GM12878 (cell line): ENCODE measurements at regions not wholly inside any gene's neighbourhood (a gene's known extent, or its start where the extent isn't known, plus 50 kb on each side); places are given as distances from the start of the nearest gene placed in this dataset.

ENCODE experiments used
- ATAC-seq: fragments of 200-7000 bp; cut with Tn5 transposase; 3 replicates; pipeline ENCODE4 v1.9.1; 2020; ENCODE audit warnings: mild to moderate bottlenecking, moderate library complexity
- BruUV-seq: library from RNA; stranded (reverse); fragments of 400-500 nt; replicated peaks from 2 replicates; lab custom pipeline; 2021; lab: Mats Ljungman, UMichigan
- CTCF ChIA-PET: fragments of 300-600 bp; sonication (Branson Sonifier 250); formaldehyde crosslinking; extraction: SDS; loops from one replicate; lab custom pipeline; 2021; ENCODE audit warnings: inconsistent platforms; lab: Yijun Ruan, JAX
- POLR2A ChIA-PET: fragments of 350-600 bp; formaldehyde crosslinking; extraction: SDS; loops from one replicate; lab custom pipeline; 2021; ENCODE audit warnings: inconsistent platforms; lab: Charles Lee
- RAD21 ChIA-PET: fragments of 300-600 bp; sonication (Branson Sonifier 250); formaldehyde crosslinking; loops from one replicate; lab custom pipeline; 2023; ENCODE audit warnings: antibody characterized with exemption; ENCODE audit not compliant: unreplicated experiment; lab: Charles Lee
- SMC1A ChIA-PET: fragments of 300-600 bp; sonication (Branson Sonifier 250); formaldehyde crosslinking; loops from one replicate; lab custom pipeline; 2023; ENCODE audit not compliant: unreplicated experiment, uncharacterized antibody; lab: Charles Lee
- DNase-seq: peaks from one replicate; pipeline ENCODE4 v3.0.0-alpha.2; 2011; ENCODE audit warnings: low read depth, low spot score
- FAIRE-seq: peaks from 3 replicates; lab custom pipeline; 2011; peaks lifted over from hg19 to GRCh38; lab: Jason Lieb, UNC
- H2AFZ ChIP-seq: 2 replicates; pipeline ENCODE4 v1.6.0; 2011; ENCODE audit warnings: low read depth, low read length, control low read depth; ENCODE audit not compliant: control insufficient read depth
- H3K27ac ChIP-seq: 2 replicates; pipeline ENCODE4 v1.5.1; 2011; ENCODE audit warnings: control low read depth; ENCODE audit not compliant: control insufficient read depth, insufficient read depth
- H3K27me3 ChIP-seq, 2 experiments: replicated peaks in 1 of 2; 2 replicates each; pipeline versions ENCODE4 v1.6.0 to v1.6.1; 2011; ENCODE audit warnings: low read length in 1 of 2; ENCODE audit not compliant: control insufficient read depth in 2 of 2, insufficient read depth in 2 of 2
- H3K36me3 ChIP-seq, 2 experiments: 2 replicates each; pipeline ENCODE4 v1.5.1; 2011; ENCODE audit warnings: low read length in 1 of 2; ENCODE audit not compliant: control insufficient read depth in 2 of 2, insufficient read depth in 2 of 2
- H3K4me1 ChIP-seq: 2 replicates; pipeline ENCODE4 v1.6.1; 2011; ENCODE audit warnings: mild to moderate bottlenecking, low read length, moderate library complexity, mixed read lengths; ENCODE audit not compliant: control insufficient read depth, insufficient read depth
- H3K4me2 ChIP-seq: 2 replicates; pipeline ENCODE4 v1.6.0; 2011; ENCODE audit warnings: control low read depth; ENCODE audit not compliant: control insufficient read depth, insufficient read depth
- H3K4me3 ChIP-seq: fragments of 200-600 bp; sonication (generic); 2 replicates; pipeline ENCODE4 v1.5.1; 2016
- H3K79me2 ChIP-seq: 2 replicates; pipeline ENCODE4 v1.6.0; 2011; ENCODE audit warnings: low read length; ENCODE audit not compliant: control insufficient read depth, insufficient read depth
- H3K9ac ChIP-seq: 2 replicates; pipeline ENCODE4 v1.8.0; 2011; ENCODE audit warnings: low read length, control low read depth, mixed read lengths; ENCODE audit not compliant: control insufficient read depth, insufficient read depth
- H3K9me3 ChIP-seq: replicated peaks from 3 replicates; pipeline ENCODE4 v1.5.1; 2011; ENCODE audit warnings: mild to moderate bottlenecking, low read length; ENCODE audit not compliant: control insufficient read depth, insufficient read depth
- H4K20me1 ChIP-seq: 2 replicates; pipeline ENCODE4 v1.6.0; 2011; ENCODE audit not compliant: control insufficient read depth, insufficient read depth
- E2F4 ChIP-seq: IDR thresholded peaks from 2 replicates; pipeline ENCODE4 v1.6.1; 2012; ENCODE audit warnings: low read depth, low read length, improper control_type of control experiment
- NFYA ChIP-seq: IDR thresholded peaks from 2 replicates; pipeline ENCODE4 v1.6.1; 2011; ENCODE audit warnings: low read depth, mild to moderate bottlenecking, low read length, improper control_type of control experiment, borderline replicate concordance
- PBX3 ChIP-seq: IDR thresholded peaks from 2 replicates; pipeline ENCODE4 v1.6.1; 2011; ENCODE audit warnings: mild to moderate bottlenecking, low read depth, low read length, moderate library complexity; ENCODE audit not compliant: insufficient replicate concordance
- RUNX3 ChIP-seq: IDR thresholded peaks from 2 replicates; pipeline ENCODE4 v1.6.1; 2012; ENCODE audit warnings: low read length, inconsistent platforms
- YBX1 ChIP-seq: fragments of 450-650 bp; IDR thresholded peaks from 2 replicates; pipeline ENCODE4 v1.6.1; 2016; ENCODE audit warnings: antibody characterized with exemption
- ZNF217 ChIP-seq: fragments of 450-650 bp; IDR thresholded peaks from 2 replicates; pipeline ENCODE4 v1.6.1; 2017; ENCODE audit warnings: antibody characterized with exemption, mild to moderate bottlenecking
- ZNF687 ChIP-seq: fragments of 450-650 bp; IDR thresholded peaks from 2 replicates; pipeline ENCODE4 v1.6.1; 2017; ENCODE audit warnings: mild to moderate bottlenecking, moderate library complexity
- WGBS: methylation state at CpG from one replicate; pipeline ENCODE4 v1.1.6; 2016; ENCODE audit warnings: low lambda C conversion rate; ENCODE audit not compliant: insufficient replicate concordance, insufficient coverage; ENCODE audit errors: missing lambda C conversion rate; 5-methylcytosine and 5-hydroxymethylcytosine counted together
- in situ Hi-C: fragments of 300-500 bp; cut with MboI; formaldehyde crosslinking; loops from 9 replicates; pipeline ENCODE4 v1.14.3; 2018; ENCODE audit warnings: mixed read lengths
- intact Hi-C: fragments of 100-400 bp; cut with micrococcal nuclease; formaldehyde crosslinking; loops from one replicate; pipeline ENCODE4 v1.14.2; 2022; ENCODE audit not compliant: unreplicated experiment

GRCh38 chr9:38181232-38181631 lies 112.2 kb upstream of the SHB start:
- WGBS = 52% methylated on average over 4 of the region's 4 CpGs

More at GRCh38 chr9:38181232-38181631, 112.2 kb upstream of the SHB start:
- no peak for FAIRE-seq
- ChIA-PET CTCF (interaction anchor here (0.9 to 1.6 kb wide), 3 partner anchors 9 to 20 kb away, joined by 3 to 4 read pairs (median 3); no protein-coding TSS in a partner anchor), POLR2A (interaction anchor here (1.0 to 2.2 kb wide), 6 partner anchors 9 to 93 kb away, joined by 3 to 5 read pairs (median 3); no protein-coding TSS in a partner anchor), SMC1A (interaction anchor here (1.1 to 12.9 kb wide), 12 partner anchors 12 to 138 kb away, joined by 3 to 112 read pairs (median 6); no protein-coding TSS in a partner anchor), RAD21 (interaction anchor here (0.8 to 11.9 kb wide), 10 partner anchors 10 to 138 kb away, joined by 3 to 97 read pairs (median 9); no protein-coding TSS in a partner anchor)
- TF ChIP-seq YBX1 (no peak), PBX3 (no peak), ZNF687 (no peak), E2F4 (no peak), NFYA (no peak), RUNX3 (no peak), ZNF217 (no peak)
- ATAC-seq = no peak
- in situ Hi-C loops (no loop called here), intact Hi-C loops (no loop called here)
- H3K27ac ChIP-seq = no peak overlapping the region
- no peak overlapping the region for H3K4me2 ChIP-seq
- no peak for DNase-seq
- H3K36me3 ChIP-seq = no peaks in the 10 kb centered on the region
- no peak overlapping the region; the same call in 1 of the 2 replicates for H2AFZ ChIP-seq
- peaks cover 18% of the 10 kb centered on the region for H3K4me1 ChIP-seq
- H3K27me3 ChIP-seq = no peaks in the 10 kb centered on the region
- BruUV-seq = no TSS peak
- no peak overlapping the region for H3K9ac ChIP-seq
- H4K20me1 ChIP-seq = no peaks in the 10 kb centered on the region
- no peaks in the 10 kb centered on the region for H3K79me2 ChIP-seq
- H3K4me3 ChIP-seq = no peak overlapping the region
- no peaks in the 10 kb centered on the region for H3K9me3 ChIP-seq
